Head of caudate nucleus (tissue), 42 donors: ENCODE measurements at regions not wholly inside any gene's neighbourhood (a gene's known extent, or its start where the extent isn't known, plus 50 kb on each side); places are given as distances from the start of the nearest gene placed in this dataset.

ENCODE experiments used
- DNase-seq, 42 donors: peaks; one replicate each; pipeline versions ENCODE4 v3.0.0 to v3.0.0-alpha.2; 2020 to 2021; ENCODE audit warnings: mixed read lengths in 7 of 42
- intact Hi-C: fragments of 100-400 bp; cut with DNase I; formaldehyde crosslinking; loops from one replicate; pipeline ENCODE4 v1.15.0; 2022

GRCh38 chr11:10641912-10642697 lies 51.5 kb downstream of the IRAG1 start:
- intact Hi-C loops, result no loop called here
- DNase-seq, result peak in 1 of 42 donors; percentile 23

- intact Hi-C loops, result no loop called here
- DNase-seq, result peak in 1 of 42 donors; percentile 30
Observed at GRCh38 chr11:10641177-10641911, 52.2 kb downstream of the IRAG1 start.

- intact Hi-C loops, result no loop called here
- DNase-seq, result peak in 15 of 42 donors; percentile 17 to 56 (median 43)
Observed at GRCh38 chr11:10640308-10640707, 53.2 kb downstream of the IRAG1 start.

GRCh38 chr11:10639350-10639749 lies 54.2 kb downstream of the IRAG1 start:
- peak in 1 of 42 donors; percentile 38 for DNase-seq
- intact Hi-C loops, result no loop called here

- DNase-seq, result peak in 41 of 42 donors; percentile 34 to 85 (median 63)
- intact Hi-C loops, result no loop called here
Observed at GRCh38 chr11:10638316-10638925, 55.1 kb downstream of the IRAG1 start.

- DNase-seq, result peak in 8 of 42 donors; percentile 21 to 60 (median 31)
- intact Hi-C loops, result no loop called here
Observed at GRCh38 chr11:10637731-10638151, 55.8 kb downstream of the IRAG1 start.

GRCh38 chr11:10634407-10634806 lies 59.1 kb downstream of the IRAG1 start:
- no peak for DNase-seq
- intact Hi-C loops, result no loop called here

- intact Hi-C loops, result no loop called here
- DNase-seq, result peak in 2 of 42 donors; percentile 6 to 7
Observed at GRCh38 chr11:10633261-10633660, 60.3 kb downstream of the IRAG1 start.

- DNase-seq, result no peak
- intact Hi-C loops, result no loop called here
Observed at GRCh38 chr11:10632483-10632882, 61.1 kb downstream of the IRAG1 start.

GRCh38 chr11:10631761-10632160 lies 61.8 kb downstream of the IRAG1 start:
- peak in 1 of 42 donors; percentile 5 for DNase-seq
- intact Hi-C loops, result no loop called here

GRCh38 chr11:10629411-10630002 lies 61.0 kb upstream of the LYVE1 start:
- no peak for DNase-seq
- intact Hi-C loops, result no loop called here

GRCh38 chr11:10628508-10629236 lies 60.2 kb upstream of the LYVE1 start:
- DNase-seq, result peak in 1 of 42 donors; percentile 5
- intact Hi-C loops, result no loop called here

GRCh38 chr11:10627816-10628215 lies 59.4 kb upstream of the LYVE1 start:
- intact Hi-C loops, result no loop called here

GRCh38 chr11:10627291-10627690 lies 58.8 kb upstream of the LYVE1 start:
- intact Hi-C loops, result no loop called here
- DNase-seq, result peak in 1 of 42 donors; percentile 8

More at GRCh38 chr11:10627816-10628215, 59.4 kb upstream of the LYVE1 start:
- DNase-seq, result peak in 1 of 42 donors; percentile 4

GRCh38 chr11:10625982-10626311 lies 57.5 kb upstream of the LYVE1 start:
- intact Hi-C loops, result no loop called here
- peak in 26 of 42 donors; percentile 16 to 76 (median 48) for DNase-seq

- peak in 1 of 42 donors; percentile 6 for DNase-seq
- intact Hi-C loops, result no loop called here
Observed at GRCh38 chr11:10625281-10625981, 57.0 kb upstream of the LYVE1 start.

GRCh38 chr11:10623797-10624761 lies 55.6 kb upstream of the LYVE1 start:
- intact Hi-C loops, result no loop called here
- DNase-seq, result peak in 16 of 42 donors; percentile 25 to 69 (median 46)
